Epithelial cell of proximal tubule (primary cell): ENCODE measurements at regions not wholly inside any gene's neighbourhood (a gene's known extent, or its start where the extent isn't known, plus 50 kb on each side); places are given as distances from the start of the nearest gene placed in this dataset.

Experiments used
- DNase-seq: peaks from one replicate; pipeline ENCODE4 v3.0.0-alpha.2; 2011; ENCODE audit warnings: low read depth
- H3K4me3 ChIP-seq: 2 replicates; pipeline ENCODE4 v1.5.1; 2011; ENCODE audit warnings: low read depth, mild to moderate bottlenecking, low read length
- CTCF ChIP-seq: conservative IDR thresholded peaks from 2 replicates; pipeline ENCODE4 v1.5.1; 2012; ENCODE audit warnings: low read depth, mild to moderate bottlenecking, low read length

GRCh38 chr17:14454746-14455145, 153.9 kb downstream of the HS3ST3B1 start:
- no peak for DNase-seq
- no peak for TF ChIP-seq CTCF
- no peak overlapping the region for H3K4me3 ChIP-seq

- DNase-seq, result no peak
- no peak for TF ChIP-seq CTCF
- no peak overlapping the region for H3K4me3 ChIP-seq
These were observed 152.0 kb downstream of the HS3ST3B1 start for GRCh38 chr17:14452856-14453255.

GRCh38 chr17:14451729-14452191, 150.9 kb downstream of the HS3ST3B1 start:
- no peak overlapping the region for H3K4me3 ChIP-seq
- DNase-seq, result no peak
- no peak for TF ChIP-seq CTCF

- no peak overlapping the region for H3K4me3 ChIP-seq
- no peak for DNase-seq
- no peak for TF ChIP-seq CTCF
These were observed 147.9 kb downstream of the HS3ST3B1 start for GRCh38 chr17:14448818-14449217.

- H3K4me3 ChIP-seq, result no peak overlapping the region
- TF ChIP-seq CTCF, result no peak
- DNase-seq, result no peak
These were observed 145.9 kb downstream of the HS3ST3B1 start for GRCh38 chr17:14446825-14447224.

GRCh38 chr17:14444915-14445314, 144.0 kb downstream of the HS3ST3B1 start:
- TF ChIP-seq CTCF, result no peak
- DNase-seq, result no peak

GRCh38 chr17:14442798-14443528, 142.1 kb downstream of the HS3ST3B1 start:
- no peak for DNase-seq
- H3K4me3 ChIP-seq, result no peak overlapping the region
- TF ChIP-seq CTCF, result no peak

More at GRCh38 chr17:14444915-14445314, 144.0 kb downstream of the HS3ST3B1 start:
- H3K4me3 ChIP-seq, result no peak overlapping the region
